Astrocyte (in vitro differentiated cells and primary cell): ENCODE measurements at regions not wholly inside any gene's neighbourhood (a gene's known extent, or its start where the extent isn't known, plus 50 kb on each side); places are given as distances from the start of the nearest gene placed in this dataset.

ENCODE experiments used
- DNase-seq: peaks from one replicate; pipeline ENCODE4 v3.0.0-alpha.2; 2010; ENCODE audit warnings: low read depth
- FAIRE-seq: peaks from 2 replicates; lab custom pipeline; 2011; peaks lifted over from hg19 to GRCh38; lab: Jason Lieb, UNC
- H2AFZ ChIP-seq: 2 replicates; pipeline ENCODE4 v1.6.0; 2012; ENCODE audit warnings: low read depth, low read length, inconsistent platforms
- H3K27ac ChIP-seq: 2 replicates; pipeline ENCODE4 v1.5.1; 2011; ENCODE audit warnings: low read depth, low read length, inconsistent platforms
- H3K27me3 ChIP-seq: 2 replicates; pipeline ENCODE4 v1.6.0; 2011; ENCODE audit warnings: low read length, inconsistent platforms; ENCODE audit not compliant: insufficient read depth
- H3K36me3 ChIP-seq: 2 replicates; pipeline ENCODE4 v1.5.1; 2011; ENCODE audit warnings: low read length, inconsistent platforms; ENCODE audit not compliant: insufficient read depth
- H3K4me1 ChIP-seq: 2 replicates; pipeline ENCODE4 v1.5.1; 2011; ENCODE audit warnings: low read length, inconsistent platforms; ENCODE audit not compliant: insufficient read depth
- H3K4me2 ChIP-seq: 2 replicates; pipeline ENCODE4 v1.6.0; 2012; ENCODE audit warnings: low read length, inconsistent platforms
- H3K4me3 ChIP-seq: 2 replicates; pipeline ENCODE4 v1.5.1; 2011; ENCODE audit warnings: low read depth, mild to moderate bottlenecking, low read length, inconsistent platforms; ENCODE audit not compliant: insufficient read depth
- H3K79me2 ChIP-seq: 2 replicates; pipeline ENCODE4 v1.6.0; 2012; ENCODE audit warnings: mild to moderate bottlenecking, low read length, inconsistent platforms; ENCODE audit not compliant: insufficient read depth
- H3K9ac ChIP-seq: 2 replicates; pipeline ENCODE4 v1.6.0; 2012; ENCODE audit warnings: mild to moderate bottlenecking, low read length, inconsistent platforms
- H3K9me3 ChIP-seq: 2 replicates; pipeline ENCODE4 v1.5.1; 2012; ENCODE audit warnings: low read depth, mild to moderate bottlenecking, low read length, inconsistent platforms; ENCODE audit not compliant: insufficient read depth
- H4K20me1 ChIP-seq: 2 replicates; pipeline ENCODE4 v1.6.0; 2012; ENCODE audit warnings: low read length, inconsistent platforms; ENCODE audit not compliant: insufficient read depth
- H3K27ac Mint-ChIP-seq: one replicate; pipeline ENCODE4 v1.8.0; 2021; ENCODE audit warnings: mild to moderate bottlenecking, mixed read lengths; ENCODE audit not compliant: unreplicated experiment
- H3K27me3 Mint-ChIP-seq: one replicate; pipeline ENCODE4 v1.8.0; 2021; ENCODE audit warnings: low read depth, mixed read lengths; ENCODE audit not compliant: unreplicated experiment
- H3K36me3 Mint-ChIP-seq: one replicate; pipeline ENCODE4 v1.8.0; 2021; ENCODE audit warnings: low read depth, mixed read lengths; ENCODE audit not compliant: unreplicated experiment
- H3K4me1 Mint-ChIP-seq: one replicate; pipeline ENCODE4 v1.8.0; 2021; ENCODE audit warnings: low read depth, mixed read lengths; ENCODE audit not compliant: unreplicated experiment
- H3K4me3 Mint-ChIP-seq: one replicate; pipeline ENCODE4 v1.8.0; 2021; ENCODE audit warnings: mild to moderate bottlenecking, moderate library complexity, mixed read lengths; ENCODE audit not compliant: unreplicated experiment
- H3K9me3 Mint-ChIP-seq: one replicate; pipeline ENCODE4 v1.8.0; 2021; ENCODE audit warnings: mild to moderate bottlenecking, mixed read lengths; ENCODE audit not compliant: unreplicated experiment
- EZH2 ChIP-seq: IDR thresholded peaks from 2 replicates; pipeline ENCODE4 v1.6.1; 2012; ENCODE audit warnings: mild to moderate bottlenecking, low read length, inconsistent platforms; ENCODE audit not compliant: insufficient read depth
- TF ChIP-seq, protein P1 (sequence below): IDR thresholded peaks from 2 replicates; pipeline ENCODE4 v1.5.1; 2011; ENCODE audit warnings: low read depth, mild to moderate bottlenecking, inconsistent platforms, low read length, moderate library complexity; ENCODE audit not compliant: insufficient read depth

DNA sequence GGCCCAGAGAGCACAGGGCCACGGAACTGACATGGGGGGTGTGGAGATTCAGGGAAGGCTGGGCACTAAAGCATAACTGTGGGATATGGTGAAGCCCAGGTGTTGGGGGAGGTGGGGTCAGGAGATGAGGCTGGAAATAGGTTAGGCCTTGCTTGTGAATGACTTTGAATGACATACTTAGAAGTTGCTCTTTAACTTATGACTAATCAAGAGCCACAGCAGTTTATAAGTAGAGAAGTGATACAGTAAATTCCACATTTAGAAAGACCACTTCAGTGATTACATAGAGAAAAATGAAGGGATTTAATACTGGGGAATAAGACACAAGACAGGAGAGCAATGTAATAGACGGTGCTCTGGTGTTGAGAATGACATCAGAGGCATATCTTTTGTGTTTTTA is 120.8 kb upstream of the SEC61G start:
- H3K4me3 Mint-ChIP-seq: no peak overlapping the region
- no peaks in the 10 kb centered on the region for H3K36me3 ChIP-seq
- peaks cover 4% of the 10 kb centered on the region for H3K27me3 Mint-ChIP-seq
- no peak overlapping the region for H3K4me2 ChIP-seq
- no peak for TF ChIP-seq EZH2
- TF ChIP-seq, protein P1, sequence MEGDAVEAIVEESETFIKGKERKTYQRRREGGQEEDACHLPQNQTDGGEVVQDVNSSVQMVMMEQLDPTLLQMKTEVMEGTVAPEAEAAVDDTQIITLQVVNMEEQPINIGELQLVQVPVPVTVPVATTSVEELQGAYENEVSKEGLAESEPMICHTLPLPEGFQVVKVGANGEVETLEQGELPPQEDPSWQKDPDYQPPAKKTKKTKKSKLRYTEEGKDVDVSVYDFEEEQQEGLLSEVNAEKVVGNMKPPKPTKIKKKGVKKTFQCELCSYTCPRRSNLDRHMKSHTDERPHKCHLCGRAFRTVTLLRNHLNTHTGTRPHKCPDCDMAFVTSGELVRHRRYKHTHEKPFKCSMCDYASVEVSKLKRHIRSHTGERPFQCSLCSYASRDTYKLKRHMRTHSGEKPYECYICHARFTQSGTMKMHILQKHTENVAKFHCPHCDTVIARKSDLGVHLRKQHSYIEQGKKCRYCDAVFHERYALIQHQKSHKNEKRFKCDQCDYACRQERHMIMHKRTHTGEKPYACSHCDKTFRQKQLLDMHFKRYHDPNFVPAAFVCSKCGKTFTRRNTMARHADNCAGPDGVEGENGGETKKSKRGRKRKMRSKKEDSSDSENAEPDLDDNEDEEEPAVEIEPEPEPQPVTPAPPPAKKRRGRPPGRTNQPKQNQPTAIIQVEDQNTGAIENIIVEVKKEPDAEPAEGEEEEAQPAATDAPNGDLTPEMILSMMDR: no peak
- H3K9ac ChIP-seq: no peak overlapping the region
- H3K36me3 Mint-ChIP-seq: no peaks in the 10 kb centered on the region
- no peaks in the 10 kb centered on the region for H3K4me1 ChIP-seq
- DNase-seq (no peak), FAIRE-seq (no peak)
- no peaks in the 10 kb centered on the region for H3K9me3 ChIP-seq
- peaks cover 20% of the 10 kb centered on the region for H3K4me1 Mint-ChIP-seq
- H3K79me2 ChIP-seq: no peaks in the 10 kb centered on the region
- no peak overlapping the region for H3K27ac Mint-ChIP-seq
- no peak overlapping the region for H3K4me3 ChIP-seq
- no peak overlapping the region for H2AFZ ChIP-seq
- no peak overlapping the region for H3K27ac ChIP-seq
- H3K27me3 ChIP-seq: no peaks in the 10 kb centered on the region
- no peaks in the 10 kb centered on the region for H3K9me3 Mint-ChIP-seq
- H4K20me1 ChIP-seq: no peaks in the 10 kb centered on the region

DNA sequence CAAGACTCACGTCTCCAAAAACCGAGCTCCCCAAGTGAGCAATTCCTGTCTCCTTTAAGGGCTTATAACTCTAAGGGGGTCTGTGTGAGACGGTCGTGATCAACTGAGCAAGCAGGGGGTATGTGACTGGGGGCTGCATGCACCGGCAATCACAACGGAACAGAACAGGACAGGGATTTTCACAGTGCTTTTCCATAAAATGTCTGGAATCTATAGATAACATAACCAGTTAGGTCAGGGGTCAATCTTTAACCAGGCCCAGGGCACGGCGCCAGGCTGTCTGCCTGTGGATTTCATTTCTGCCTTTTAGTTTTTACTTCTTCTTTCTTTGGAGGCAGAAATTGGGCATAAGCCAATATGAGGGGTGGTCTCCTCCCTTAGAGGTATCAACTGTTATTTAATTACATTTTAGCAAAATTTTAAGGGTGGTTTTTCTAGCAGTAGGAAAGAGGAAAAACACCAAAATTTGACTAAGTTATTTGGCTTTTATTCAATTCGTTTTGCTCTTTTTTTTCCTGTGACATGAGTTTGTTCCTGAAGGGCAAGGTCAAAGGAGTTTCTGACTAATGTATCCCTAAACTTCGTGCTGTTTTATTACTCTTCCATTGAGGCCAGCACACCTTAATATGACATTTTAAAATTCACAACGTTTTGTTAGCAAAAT is 121.4 kb upstream of the SEC61G start:
- Histone ChIP-seq H3K36me3 (no peaks in the 10 kb centered on the region), H3K4me3 (no peak overlapping the region), H2AFZ (no peak overlapping the region), H4K20me1 (no peaks in the 10 kb centered on the region), H3K27me3 (no peaks in the 10 kb centered on the region), H3K4me2 (no peak overlapping the region), H3K79me2 (no peaks in the 10 kb centered on the region), H3K9me3 (no peaks in the 10 kb centered on the region), H3K9ac (no peak overlapping the region), H3K4me1 (no peaks in the 10 kb centered on the region), H3K27ac (no peak overlapping the region)
- peaks cover 20% of the 10 kb centered on the region for H3K4me1 Mint-ChIP-seq
- H3K27me3 Mint-ChIP-seq: peaks cover 4% of the 10 kb centered on the region
- TF ChIP-seq, protein P1: no peak
- TF ChIP-seq EZH2: no peak
- FAIRE-seq: no peak
- DNase-seq: no peak
- no peaks in the 10 kb centered on the region for H3K9me3 Mint-ChIP-seq
- peak overlapping the region; percentile 43 for H3K27ac Mint-ChIP-seq
- no peak overlapping the region for H3K4me3 Mint-ChIP-seq
- H3K36me3 Mint-ChIP-seq: no peaks in the 10 kb centered on the region

DNA sequence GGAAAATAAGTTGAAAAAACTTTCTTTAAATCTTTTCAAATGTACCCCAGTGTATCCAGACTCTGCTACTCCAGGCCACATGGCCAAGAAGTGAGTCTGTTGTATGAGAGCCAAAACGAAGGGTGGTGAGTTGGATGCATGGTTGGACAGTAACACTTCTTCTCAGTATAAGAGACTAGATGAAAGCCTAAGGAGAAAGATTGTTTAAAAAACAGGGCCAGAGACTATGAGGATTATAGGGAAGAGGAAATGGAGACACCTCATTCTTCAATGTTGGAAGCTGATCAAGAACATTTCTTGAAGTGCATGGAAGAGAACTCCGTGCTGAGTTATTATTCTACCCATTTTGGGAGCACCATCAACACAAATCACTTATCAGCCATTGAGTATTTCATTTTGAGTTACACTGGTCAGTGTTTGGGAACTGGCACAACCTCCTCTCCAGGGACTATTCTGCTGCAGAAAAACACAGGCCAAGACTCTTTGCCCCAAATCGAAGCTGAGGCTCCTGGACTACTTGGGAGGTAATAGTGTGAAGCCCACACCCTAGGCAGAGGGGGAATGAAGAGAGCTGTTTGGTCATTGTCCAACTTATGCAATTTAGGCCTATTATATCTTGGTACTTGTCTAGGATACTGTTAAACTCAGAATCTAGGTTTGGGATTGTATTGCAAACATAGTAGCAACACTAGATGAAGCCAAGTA is 123.0 kb upstream of the SEC61G start:
- no peak overlapping the region for H3K27ac Mint-ChIP-seq
- Histone ChIP-seq H3K4me3 (no peak overlapping the region), H3K4me1 (no peaks in the 10 kb centered on the region), H3K9ac (no peak overlapping the region), H3K79me2 (no peaks in the 10 kb centered on the region), H3K9me3 (no peaks in the 10 kb centered on the region), H3K4me2 (no peak overlapping the region), H4K20me1 (no peaks in the 10 kb centered on the region), H3K36me3 (no peaks in the 10 kb centered on the region), H2AFZ (no peak overlapping the region), H3K27me3 (no peaks in the 10 kb centered on the region), H3K27ac (no peak overlapping the region)
- H3K27me3 Mint-ChIP-seq: peaks cover 4% of the 10 kb centered on the region
- no peaks in the 10 kb centered on the region for H3K9me3 Mint-ChIP-seq
- no peak overlapping the region for H3K4me3 Mint-ChIP-seq
- DNase-seq: no peak
- no peak for TF ChIP-seq EZH2
- TF ChIP-seq, protein P1: no peak
- peaks cover 20% of the 10 kb centered on the region for H3K4me1 Mint-ChIP-seq
- H3K36me3 Mint-ChIP-seq: no peaks in the 10 kb centered on the region
- no peak for FAIRE-seq
